Liver (tissue), 8 donors: ENCODE measurements at regions not wholly inside any gene's neighbourhood (a gene's known extent, or its start where the extent isn't known, plus 50 kb on each side); places are given as distances from the start of the nearest gene placed in this dataset.

Experiments
- DNase-seq: peaks from one replicate; pipeline ENCODE4 v3.0.0-alpha.2; 2017; ENCODE audit warnings: low spot score
- H3K27ac ChIP-seq, 2 donors: one replicate each; pipeline ENCODE4 v1.7.0; 2013; ENCODE audit warnings: inconsistent platforms in 2 of 2, low read length in 2 of 2, control low read depth in 1 of 2, low read depth in 1 of 2, mild to moderate bottlenecking in 1 of 2
- H3K27me3 ChIP-seq, 4 donors: one replicate each; pipeline versions ENCODE4 v1.6.1 to v1.7.0; 2013; ENCODE audit warnings: low read length in 3 of 4, inconsistent platforms in 1 of 4, mild to moderate bottlenecking in 1 of 4, moderate library complexity in 1 of 4; ENCODE audit not compliant: control insufficient read depth in 4 of 4, insufficient read depth in 4 of 4
- H3K36me3 ChIP-seq, 4 donors: one replicate each; pipeline versions ENCODE4 v1.6.1 to v1.7.0; 2013; ENCODE audit warnings: low read length in 3 of 4, mild to moderate bottlenecking in 3 of 4, low read depth in 1 of 4, moderate library complexity in 1 of 4; ENCODE audit not compliant: control insufficient read depth in 4 of 4, insufficient read depth in 3 of 4
- H3K4me1 ChIP-seq, 4 donors: one replicate each; pipeline versions ENCODE4 v1.6.1 to v1.7.0; 2013; ENCODE audit warnings: low read length in 3 of 4, mild to moderate bottlenecking in 3 of 4, moderate library complexity in 1 of 4; ENCODE audit not compliant: control insufficient read depth in 4 of 4, insufficient read depth in 4 of 4
- H3K4me3 ChIP-seq, 3 donors: one replicate each; pipeline versions ENCODE4 v1.6.1 to v1.7.0; 2013; ENCODE audit warnings: low read length in 3 of 3, control low read depth in 1 of 3, low read depth in 1 of 3, mild to moderate bottlenecking in 1 of 3
- H3K9ac ChIP-seq, 2 donors: one replicate each; pipeline ENCODE4 v1.7.0; 2013; ENCODE audit warnings: low read length in 2 of 2, mild to moderate bottlenecking in 2 of 2, moderate library complexity in 2 of 2, control low read depth in 1 of 2, low read depth in 1 of 2
- H3K9me3 ChIP-seq, 4 donors: one replicate each; pipeline versions ENCODE4 v1.6.1 to v1.7.0; 2013; ENCODE audit warnings: low read length in 3 of 4; ENCODE audit not compliant: control insufficient read depth in 4 of 4
- ATF3 ChIP-seq: IDR thresholded peaks from 2 replicates; pipeline ENCODE4 v1.6.1; 2016; ENCODE audit warnings: antibody characterized with exemption
- CTCF ChIP-seq: fragments of 150-350 bp; IDR thresholded peaks from 2 replicates; pipeline ENCODE4 v1.5.1; 2017; ENCODE audit warnings: improper control_type of control experiment, low read depth, low read length; ENCODE audit not compliant: missing input control
- EGR1 ChIP-seq, 2 donors: IDR thresholded peaks; 2 replicates each; pipeline ENCODE4 v1.6.1; 2016 to 2018; ENCODE audit warnings: antibody characterized with exemption in 2 of 2, low read depth in 2 of 2
- FOXA1 ChIP-seq: IDR thresholded peaks from 2 replicates; pipeline ENCODE4 v1.6.1; 2016; ENCODE audit warnings: antibody characterized with exemption
- FOXA2 ChIP-seq: IDR thresholded peaks from 2 replicates; pipeline ENCODE4 v1.6.1; 2016; ENCODE audit warnings: antibody characterized with exemption
- GABPA ChIP-seq, 2 donors: IDR thresholded peaks in 1 of 2; conservative IDR thresholded peaks in 1 of 2; 2 replicates each; pipeline ENCODE4 v1.6.1; 2016; ENCODE audit warnings: antibody characterized with exemption in 2 of 2, mild to moderate bottlenecking in 1 of 2, moderate library complexity in 1 of 2
- HNF4A ChIP-seq, 2 donors: conservative IDR thresholded peaks; 2 replicates each; pipeline ENCODE4 v1.6.1; 2016; ENCODE audit warnings: antibody characterized with exemption in 2 of 2, mild to moderate bottlenecking in 2 of 2
- HNF4G ChIP-seq: IDR thresholded peaks from 2 replicates; pipeline ENCODE4 v1.6.1; 2016; ENCODE audit warnings: antibody characterized with exemption
- JUND ChIP-seq, 2 donors: IDR thresholded peaks; 2 replicates each; pipeline ENCODE4 v1.6.1; 2016; ENCODE audit warnings: antibody characterized with exemption in 2 of 2
- MAX ChIP-seq: IDR thresholded peaks from 2 replicates; pipeline ENCODE4 v1.6.1; 2016; ENCODE audit warnings: antibody characterized with exemption
- REST ChIP-seq: IDR thresholded peaks from 2 replicates; pipeline ENCODE4 v1.6.1; 2016; ENCODE audit warnings: antibody characterized with exemption, mild to moderate bottlenecking
- RXRA ChIP-seq, 2 donors: IDR thresholded peaks; 2 replicates each; pipeline ENCODE4 v1.6.1; 2017 to 2018; ENCODE audit warnings: antibody characterized with exemption in 2 of 2, mild to moderate bottlenecking in 1 of 2
- SP1 ChIP-seq: IDR thresholded peaks from 2 replicates; pipeline ENCODE4 v1.6.1; 2018; ENCODE audit warnings: antibody characterized with exemption, mild to moderate bottlenecking
- TAF1 ChIP-seq: conservative IDR thresholded peaks from 2 replicates; pipeline ENCODE4 v1.6.1; 2016; ENCODE audit warnings: antibody characterized with exemption, mild to moderate bottlenecking
- WGBS: extraction: QIAGEN DNeasy Blood & Tissue Kit; methylation state at CpG from one replicate; pipeline ENCODE4 v1.1.7; 2013; 5-methylcytosine and 5-hydroxymethylcytosine counted together
- TF ChIP-seq, protein P1 (sequence below): IDR thresholded peaks from 2 replicates; pipeline ENCODE4 v1.6.1; 2016; ENCODE audit warnings: antibody characterized with exemption
- donor health status: healthy.
- donor health status: healthy.
- donor health status: healthy.
- donor health status: healthy.
- donor health status: healthy.

- no peak for TF ChIP-seq REST
Measured at GRCh38 chr5:19042106-19042505, 945.9 kb downstream of the CDH18 start (continued).

- Histone ChIP-seq H3K9ac (no peak overlapping the region), H3K9me3 (no peaks in the 10 kb centered on the region), H3K4me3 (no peak overlapping the region), H3K36me3 (no peaks in the 10 kb centered on the region), H3K27me3 (no peaks in the 10 kb centered on the region), H3K27ac (no peak overlapping the region), H3K4me1 (no peaks in the 10 kb centered on the region)
- no peak for DNase-seq
- TF ChIP-seq, protein P1, sequence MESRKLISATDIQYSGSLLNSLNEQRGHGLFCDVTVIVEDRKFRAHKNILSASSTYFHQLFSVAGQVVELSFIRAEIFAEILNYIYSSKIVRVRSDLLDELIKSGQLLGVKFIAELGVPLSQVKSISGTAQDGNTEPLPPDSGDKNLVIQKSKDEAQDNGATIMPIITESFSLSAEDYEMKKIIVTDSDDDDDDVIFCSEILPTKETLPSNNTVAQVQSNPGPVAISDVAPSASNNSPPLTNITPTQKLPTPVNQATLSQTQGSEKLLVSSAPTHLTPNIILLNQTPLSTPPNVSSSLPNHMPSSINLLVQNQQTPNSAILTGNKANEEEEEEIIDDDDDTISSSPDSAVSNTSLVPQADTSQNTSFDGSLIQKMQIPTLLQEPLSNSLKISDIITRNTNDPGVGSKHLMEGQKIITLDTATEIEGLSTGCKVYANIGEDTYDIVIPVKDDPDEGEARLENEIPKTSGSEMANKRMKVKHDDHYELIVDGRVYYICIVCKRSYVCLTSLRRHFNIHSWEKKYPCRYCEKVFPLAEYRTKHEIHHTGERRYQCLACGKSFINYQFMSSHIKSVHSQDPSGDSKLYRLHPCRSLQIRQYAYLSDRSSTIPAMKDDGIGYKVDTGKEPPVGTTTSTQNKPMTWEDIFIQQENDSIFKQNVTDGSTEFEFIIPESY: no peak
- TF ChIP-seq MAX (no peak), CTCF (no peak), RXRA (IDR thresholded peaks at IDR 0.05) (no peak), HNF4A (conservative IDR thresholded peaks at IDR 0.05) (no peak), TAF1 (no peak), EGR1 (IDR thresholded peaks at IDR 0.05; ENCODE audit: low read depth in 2 of 2) (no peak), HNF4G (no peak)
- 63% methylated on average over 3 of the region's 3 CpGs for WGBS
Measured at GRCh38 chr5:19044311-19044710, 943.7 kb downstream of the CDH18 start.

- 66% methylated on average over 7 of the region's 7 CpGs for WGBS
- H3K9ac ChIP-seq: no peak overlapping the region
- no peaks in the 10 kb centered on the region for H3K9me3 ChIP-seq
- no peaks in the 10 kb centered on the region for H3K27me3 ChIP-seq
- H3K4me3 ChIP-seq: no peak overlapping the region
- no peak overlapping the region for H3K27ac ChIP-seq
- H3K36me3 ChIP-seq: no peaks in the 10 kb centered on the region
- DNase-seq: no peak
- H3K4me1 ChIP-seq: no peaks in the 10 kb centered on the region
- TF ChIP-seq REST (no peak), FOXA2 (no peak), RXRA (IDR thresholded peaks at IDR 0.05) (no peak), FOXA1 (no peak), EGR1 (IDR thresholded peaks at IDR 0.05; ENCODE audit: low read depth in 2 of 2) (no peak), SP1 (no peak), JUND (IDR thresholded peaks at IDR 0.05) (no peak), GABPA (IDR thresholded peaks at IDR 0.05 in 1 of 2, conservative IDR thresholded peaks at IDR 0.05 in 1 of 2) (no peak), MAX (no peak), TAF1 (no peak), ATF3 (no peak)
Measured at GRCh38 chr5:19044931-19045695, 942.9 kb downstream of the CDH18 start.
